ENCODE measurements at regions not wholly inside any gene's neighbourhood (a gene's known extent, or its start where the extent isn't known, plus 50 kb on each side); places are given as distances from the start of the nearest gene placed in this dataset.

DNA sequence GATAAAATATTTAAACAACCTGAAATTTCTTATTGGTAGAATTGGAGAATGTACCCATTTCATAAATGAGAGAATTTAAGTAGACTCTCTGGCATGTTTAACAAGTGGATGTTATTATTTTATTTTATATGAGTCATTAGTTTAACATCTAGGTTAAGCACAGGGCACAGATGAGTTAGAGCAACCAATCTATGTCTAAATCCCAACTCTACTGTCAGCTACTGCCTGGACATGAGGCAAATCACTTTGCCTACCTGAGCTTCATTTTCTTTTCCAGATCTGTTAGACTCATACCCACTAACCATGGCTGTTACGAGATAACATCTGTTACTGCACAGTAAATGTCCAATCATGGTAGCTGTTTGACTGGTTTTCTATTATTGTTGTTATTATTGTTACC, 251.1 kb downstream of the INHBA start:
- Histone ChIP-seq H3K79me1 (ENCODE audit: low read depth, low read length) (no peaks in the 10 kb centered on the region), H3K23me2 (ENCODE audit: low read depth, low read length) (no peaks in the 10 kb centered on the region), H3K79me2 (ENCODE audit: control insufficient read depth in 1 of 2, insufficient read depth in 2 of 2, low read length in 2 of 2) (no peaks in the 10 kb centered on the region), H4K5ac (ENCODE audit: insufficient read length, low read depth, low read length) (no peak overlapping the region), H4K91ac (replicated peaks; ENCODE audit: insufficient read length, low read length) (no peak overlapping the region), H2BK15ac (ENCODE audit: low read length) (no peak overlapping the region), H3K4ac (replicated peaks; ENCODE audit: insufficient read length, low read depth, low read length) (no peak overlapping the region), H2BK12ac (ENCODE audit: low read depth, low read length) (no peak overlapping the region), H3K9ac (replicated peaks in 1 of 4; ENCODE audit: extremely low read depth in 1 of 4, low read depth in 3 of 4, low read length in 3 of 4) (no peak overlapping the region), H2BK120ac (replicated peaks; ENCODE audit: low read depth, low read length) (no peak overlapping the region), H2BK5ac (ENCODE audit: low read depth, low read length) (no peak overlapping the region), H3K14ac (ENCODE audit: insufficient read length) (no peak overlapping the region), H2BK20ac (ENCODE audit: low read length) (no peak overlapping the region), H2AFZ (ENCODE audit: low read length) (no peak overlapping the region), H3K4me3 (ENCODE audit: extremely low read depth in 1 of 4, insufficient read depth in 2 of 4, low read depth in 3 of 4, low read length in 4 of 4) (no peak overlapping the region), H3K27ac (ENCODE audit: low read depth, low read length) (no peak overlapping the region), H3K56ac (replicated peaks; ENCODE audit: insufficient read length, low read depth, low read length) (no peak overlapping the region), H4K8ac (ENCODE audit: extremely low read depth, insufficient read depth, low read length) (no peak overlapping the region), H3K18ac (ENCODE audit: extremely low read depth, low read length) (no peak overlapping the region), H4K20me1 (replicated peaks in 1 of 2; ENCODE audit: control insufficient read depth in 1 of 2, insufficient read depth in 2 of 2, low read length in 2 of 2) (no peaks in the 10 kb centered on the region), H3K36me3 (ENCODE audit: control insufficient read depth in 2 of 4, insufficient read depth in 4 of 4, low read length in 3 of 4) (no peaks in the 10 kb centered on the region), H3K27me3 (replicated peaks in 1 of 4; ENCODE audit: control insufficient read depth in 3 of 4, extremely low read depth in 1 of 4, insufficient read depth in 3 of 4, low read length in 3 of 4) (peaks cover 0 to 1% (median 0%) of the 10 kb centered on the region in 4 experiments; a peak in 1 of 7 replicates), H3K9me3 (ENCODE audit: insufficient read depth in 2 of 2, low read depth in 1 of 2, low read length in 1 of 2) (no peaks in the 10 kb centered on the region), H3K4me2 (ENCODE audit: insufficient read depth in 1 of 2, low read depth in 2 of 2, low read length in 2 of 2) (no peak overlapping the region), H3K23ac (ENCODE audit: insufficient read length) (no peak overlapping the region), H3K4me1 (replicated peaks in 1 of 4; ENCODE audit: control insufficient read depth in 3 of 4, insufficient read depth in 4 of 4, low read length in 3 of 4) (no peaks in the 10 kb centered on the region), H2AK5ac (ENCODE audit: low read depth, low read length) (no peak overlapping the region)
- DNase-seq (ENCODE audit: low read depth in 1 of 2, low spot score in 2 of 2), result no peak
- TF ChIP-seq BACH1 (IDR thresholded peaks at IDR 0.05; ENCODE audit: low read length), result no peak
- no peak for TF ChIP-seq CBX8 (IDR thresholded peaks at IDR 0.05; ENCODE audit: borderline replicate concordance, low read depth, low read length)
- no peak for TF ChIP-seq GABPA (IDR thresholded peaks at IDR 0.05; ENCODE audit: borderline replicate concordance, insufficient read depth, low read length)
- no peak for TF ChIP-seq TBP (IDR thresholded peaks at IDR 0.05; ENCODE audit: low read depth, low read length)
- no peak for TF ChIP-seq TCF12 (IDR thresholded peaks at IDR 0.05; ENCODE audit: low read depth, low read length)
- TF ChIP-seq EP300 (IDR thresholded peaks at IDR 0.05; ENCODE audit: borderline replicate concordance in 1 of 2, low read depth in 2 of 2, low read length in 2 of 2), result no peak
- no peak for TF ChIP-seq ZNF274 (IDR thresholded peaks at IDR 0.05; ENCODE audit: borderline replicate concordance, extremely low read depth, low read length)
- no peak for TF ChIP-seq CTBP2 (IDR thresholded peaks at IDR 0.05; ENCODE audit: borderline replicate concordance, insufficient read depth, insufficient read length, low read length)
- no peak for FAIRE-seq
- ChIA-PET CTCF (ENCODE audit: partially characterized antibody) (no interaction called here), POLR2A (ENCODE audit: partially characterized antibody) (no interaction called here)
- 91% methylated on average over 1 of the region's 1 CpG; no CpG with 5 or more reads in 1 of the 2 experiments for WGBS, 2 experiments (ENCODE audit: extremely low coverage in 1 of 2, insufficient coverage in 1 of 2, insufficient read length in 1 of 2, insufficient replicate concordance in 2 of 2, low coverage in 1 of 2, low lambda C conversion rate in 2 of 2, missing lambda C conversion rate in 1 of 2)
